ENCODE measurements at regions not wholly inside any gene's neighbourhood (a gene's known extent, or its start where the extent isn't known, plus 50 kb on each side); places are given as distances from the start of the nearest gene placed in this dataset.

GRCh38 chr5:112604732-112605630 lies 132.7 kb upstream of the APC start (continued):
- TF ChIP-seq ZNF384 (IDR thresholded peaks at IDR 0.05; ENCODE audit: low read depth, low read length) (peak; percentile 63; the same call in 1 of the 2 replicates), THRAP3 (IDR thresholded peaks at IDR 0.05; ENCODE audit: borderline replicate concordance) (no peak), LCOR (CRISPR knock-in tag; IDR thresholded peaks at IDR 0.05) (no peak), ZFP36 (IDR thresholded peaks at IDR 0.05; ENCODE audit: low read depth, low read length, partially characterized antibody) (peak; percentile 31), MBD2 (IDR thresholded peaks at IDR 0.05; ENCODE audit: borderline replicate concordance, low read depth) (no peak), GTF3C2 (IDR thresholded peaks at IDR 0.05; ENCODE audit: borderline replicate concordance, extremely low read depth, insufficient read length) (no peak), HOXB6 (CRISPR knock-in tag; IDR thresholded peaks at IDR 0.05; ENCODE audit: borderline replicate concordance) (no peak), OTX1 (CRISPR knock-in tag; IDR thresholded peaks at IDR 0.05) (no peak), NR2C2 (CRISPR knock-in tag; IDR thresholded peaks at IDR 0.05) (no peak), NR2C2 (tag; IDR thresholded peaks at IDR 0.05) (peak; percentile 51; the same call in 1 of the 2 replicates), CREB5 (CRISPR knock-in tag; IDR thresholded peaks at IDR 0.05) (no peak), HNRNPLL (IDR thresholded peaks at IDR 0.05; ENCODE audit: low read depth, low read length, poor library complexity, severe bottlenecking) (no peak), NELFE (IDR thresholded peaks at IDR 0.05; ENCODE audit: insufficient read depth, insufficient read length) (no peak), ZNF444 (CRISPR knock-in tag; IDR thresholded peaks at IDR 0.05) (no peak), EGR1 (conservative IDR thresholded peaks at IDR 0.05) (no peak), CTCF (IDR thresholded peaks at IDR 0.05 in 2 of 3, conservative IDR thresholded peaks at IDR 0.05 in 1 of 3; ENCODE audit: insufficient read depth in 2 of 3, low read depth in 1 of 3, low read length in 3 of 3) (peak; percentile 59 to 77 (median 63)), RAD21 (CRISPR knock-in tag; conservative IDR thresholded peaks at IDR 0.05 in 1 of 2, IDR thresholded peaks at IDR 0.05 in 1 of 2) (peak; percentile 65 to 83), NFIC (IDR thresholded peaks at IDR 0.05) (no peak), SMC3 (conservative IDR thresholded peaks at IDR 0.05; ENCODE audit: insufficient read depth, low read depth, low read length) (peak; percentile 62), TRIM25 (IDR thresholded peaks at IDR 0.05; ENCODE audit: borderline replicate concordance) (no peak)
